Nephron (organoid): ENCODE measurements at regions not wholly inside any gene's neighbourhood (a gene's known extent, or its start where the extent isn't known, plus 50 kb on each side); places are given as distances from the start of the nearest gene placed in this dataset.

ENCODE experiments used
- H3K27ac Mint-ChIP-seq, 3 experiments: 2 replicates each; pipeline ENCODE4 v1.8.0; 2020; ENCODE audit warnings: mixed read lengths in 3 of 3, mild to moderate bottlenecking in 2 of 3, moderate library complexity in 1 of 3
- H3K27me3 Mint-ChIP-seq: 2 replicates; pipeline ENCODE4 v1.8.0; 2021; ENCODE audit warnings: low read depth, mild to moderate bottlenecking, moderate library complexity, mixed read lengths
- H3K36me3 Mint-ChIP-seq: 2 replicates; pipeline ENCODE4 v1.8.0; 2020; ENCODE audit warnings: low read depth, mixed read lengths
- H3K4me1 Mint-ChIP-seq: 2 replicates; pipeline ENCODE4 v1.8.0; 2020; ENCODE audit warnings: mixed read lengths
- H3K4me3 Mint-ChIP-seq, 3 experiments: 2 replicates each; pipeline ENCODE4 v1.8.0; 2020; ENCODE audit warnings: mild to moderate bottlenecking in 3 of 3, mixed read lengths in 3 of 3, moderate library complexity in 2 of 3
- H3K9me3 Mint-ChIP-seq: 2 replicates; pipeline ENCODE4 v1.8.0; 2020; ENCODE audit warnings: mixed read lengths
- CTCF ChIP-seq, 3 experiments: fragments of 200-600 bp; sonication (generic); IDR thresholded peaks; one replicate each; pipeline ENCODE4 v1.5.0; 2021; ENCODE audit warnings: antibody characterized with exemption in 3 of 3; ENCODE audit not compliant: unreplicated experiment in 3 of 3

- no peak overlapping the region for H3K4me3 Mint-ChIP-seq
- H3K27ac Mint-ChIP-seq = peak overlapping the region; percentile 8 to 73 (median 36)
- peaks cover 20% of the 10 kb centered on the region for H3K27me3 Mint-ChIP-seq
- H3K9me3 Mint-ChIP-seq = peaks cover 4% of the 10 kb centered on the region
- no peaks in the 10 kb centered on the region for H3K36me3 Mint-ChIP-seq
- H3K4me1 Mint-ChIP-seq = peaks cover 35% of the 10 kb centered on the region
- TF ChIP-seq CTCF (IDR thresholded peaks at IDR 0.05; ENCODE audit: unreplicated experiment in 3 of 3) = no peak
Measured at GRCh38 chr13:31444266-31444856, 244.6 kb downstream of the B3GLCT start.

- no peaks in the 10 kb centered on the region for H3K4me1 Mint-ChIP-seq
Measured at GRCh38 chr13:31452525-31452924, 252.8 kb downstream of the B3GLCT start.

GRCh38 chr13:31455581-31455980 lies 255.8 kb downstream of the B3GLCT start:
- H3K36me3 Mint-ChIP-seq = no peaks in the 10 kb centered on the region
- no peaks in the 10 kb centered on the region for H3K4me1 Mint-ChIP-seq
- H3K9me3 Mint-ChIP-seq = peaks cover 5% of the 10 kb centered on the region
- TF ChIP-seq CTCF (IDR thresholded peaks at IDR 0.05; ENCODE audit: unreplicated experiment in 3 of 3) = no peak
- H3K27me3 Mint-ChIP-seq = peaks cover 10% of the 10 kb centered on the region
- H3K27ac Mint-ChIP-seq = no peak overlapping the region
- H3K4me3 Mint-ChIP-seq = no peak overlapping the region

More at GRCh38 chr13:31452525-31452924, 252.8 kb downstream of the B3GLCT start:
- no peak for TF ChIP-seq CTCF (IDR thresholded peaks at IDR 0.05; ENCODE audit: unreplicated experiment in 3 of 3)
- no peaks in the 10 kb centered on the region for H3K9me3 Mint-ChIP-seq
- H3K27ac Mint-ChIP-seq = no peak overlapping the region
- no peak overlapping the region for H3K4me3 Mint-ChIP-seq
- peaks cover 11% of the 10 kb centered on the region for H3K27me3 Mint-ChIP-seq
- H3K36me3 Mint-ChIP-seq = no peaks in the 10 kb centered on the region

GRCh38 chr13:31456056-31456455 lies 256.3 kb downstream of the B3GLCT start:
- H3K36me3 Mint-ChIP-seq = no peaks in the 10 kb centered on the region

GRCh38 chr13:31460061-31460460 lies 260.3 kb downstream of the B3GLCT start:
- H3K27me3 Mint-ChIP-seq = peaks cover 3% of the 10 kb centered on the region

More at GRCh38 chr13:31456056-31456455, 256.3 kb downstream of the B3GLCT start:
- TF ChIP-seq CTCF (IDR thresholded peaks at IDR 0.05; ENCODE audit: unreplicated experiment in 3 of 3) = no peak
- Mint-ChIP-seq H3K9me3 (peaks cover 5% of the 10 kb centered on the region), H3K4me1 (no peaks in the 10 kb centered on the region), H3K27me3 (peaks cover 8% of the 10 kb centered on the region), H3K27ac (peak overlapping the region in 2 of 3 experiments; percentile 27 to 44), H3K4me3 (no peak overlapping the region)

More at GRCh38 chr13:31460061-31460460, 260.3 kb downstream of the B3GLCT start:
- no peaks in the 10 kb centered on the region for H3K4me1 Mint-ChIP-seq
- no peak overlapping the region for H3K27ac Mint-ChIP-seq
- H3K9me3 Mint-ChIP-seq = peaks cover 5% of the 10 kb centered on the region
- H3K36me3 Mint-ChIP-seq = no peaks in the 10 kb centered on the region
- no peak overlapping the region for H3K4me3 Mint-ChIP-seq
- no peak for TF ChIP-seq CTCF (IDR thresholded peaks at IDR 0.05; ENCODE audit: unreplicated experiment in 3 of 3)
